ENCODE measurements at regions not wholly inside any gene's neighbourhood (a gene's known extent, or its start where the extent isn't known, plus 50 kb on each side); places are given as distances from the start of the nearest gene placed in this dataset.

DNA sequence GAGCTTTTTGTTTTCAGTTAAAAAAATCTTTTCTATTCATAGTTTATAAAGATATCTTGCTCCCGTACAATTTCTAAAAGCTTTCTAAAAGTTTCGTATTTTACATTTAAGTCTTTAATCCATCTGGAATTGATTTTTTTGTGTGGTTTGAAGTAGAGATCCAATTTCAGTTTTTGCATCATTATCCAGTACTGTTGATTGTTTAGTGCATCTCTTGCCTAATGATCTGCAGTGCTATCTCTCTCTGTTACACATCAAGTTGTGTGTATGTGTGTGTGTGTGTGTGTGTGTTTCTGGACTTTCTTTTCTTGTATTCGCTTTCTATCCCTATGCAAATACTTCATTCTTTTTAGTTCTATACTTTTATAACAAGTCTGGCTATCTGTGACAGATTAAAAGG lies 605.8 kb upstream of the DPPA4 start:
- TF ChIP-seq, protein P1, sequence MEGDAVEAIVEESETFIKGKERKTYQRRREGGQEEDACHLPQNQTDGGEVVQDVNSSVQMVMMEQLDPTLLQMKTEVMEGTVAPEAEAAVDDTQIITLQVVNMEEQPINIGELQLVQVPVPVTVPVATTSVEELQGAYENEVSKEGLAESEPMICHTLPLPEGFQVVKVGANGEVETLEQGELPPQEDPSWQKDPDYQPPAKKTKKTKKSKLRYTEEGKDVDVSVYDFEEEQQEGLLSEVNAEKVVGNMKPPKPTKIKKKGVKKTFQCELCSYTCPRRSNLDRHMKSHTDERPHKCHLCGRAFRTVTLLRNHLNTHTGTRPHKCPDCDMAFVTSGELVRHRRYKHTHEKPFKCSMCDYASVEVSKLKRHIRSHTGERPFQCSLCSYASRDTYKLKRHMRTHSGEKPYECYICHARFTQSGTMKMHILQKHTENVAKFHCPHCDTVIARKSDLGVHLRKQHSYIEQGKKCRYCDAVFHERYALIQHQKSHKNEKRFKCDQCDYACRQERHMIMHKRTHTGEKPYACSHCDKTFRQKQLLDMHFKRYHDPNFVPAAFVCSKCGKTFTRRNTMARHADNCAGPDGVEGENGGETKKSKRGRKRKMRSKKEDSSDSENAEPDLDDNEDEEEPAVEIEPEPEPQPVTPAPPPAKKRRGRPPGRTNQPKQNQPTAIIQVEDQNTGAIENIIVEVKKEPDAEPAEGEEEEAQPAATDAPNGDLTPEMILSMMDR (conservative IDR thresholded peaks at IDR 0.05 in 1 of 2, IDR thresholded peaks at IDR 0.05 in 1 of 2; ENCODE audit: extremely low read depth in 1 of 2, insufficient read depth in 1 of 2, low read depth in 1 of 2, low read length in 2 of 2), result no peak
- TF ChIP-seq EZH2 (IDR thresholded peaks at IDR 0.05; ENCODE audit: borderline replicate concordance, low read length), result no peak

All from mammary epithelial cell (primary cell).